ENCODE measurements at regions not wholly inside any gene's neighbourhood (a gene's known extent, or its start where the extent isn't known, plus 50 kb on each side); places are given as distances from the start of the nearest gene placed in this dataset.
"Not testable (repeated sequence)": the region's sequence is repeated elsewhere in the genome, so short reads cannot be mapped to it uniquely, and the experiment has no call there.

DNA sequence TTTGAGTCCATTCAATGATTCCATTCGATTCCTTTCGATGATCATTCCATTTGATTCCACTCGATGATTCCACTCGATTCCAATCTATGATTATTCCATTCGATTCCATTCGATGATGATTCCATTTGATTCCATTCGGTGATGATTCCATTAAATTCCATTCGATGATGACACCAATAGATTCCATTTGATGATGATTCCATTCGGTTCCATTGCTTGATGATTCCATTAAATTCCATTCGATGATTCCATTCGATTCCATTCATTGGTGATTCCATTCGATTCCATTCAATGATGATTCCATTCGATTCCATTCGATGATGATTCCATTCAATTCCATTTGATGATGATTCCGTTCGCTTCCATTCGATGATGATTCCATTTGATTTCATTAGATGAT lies 1104.1 kb downstream of the RPIA start:
- not testable (repeated sequence) for DNase-seq (ENCODE audit: low read depth)

DNA sequence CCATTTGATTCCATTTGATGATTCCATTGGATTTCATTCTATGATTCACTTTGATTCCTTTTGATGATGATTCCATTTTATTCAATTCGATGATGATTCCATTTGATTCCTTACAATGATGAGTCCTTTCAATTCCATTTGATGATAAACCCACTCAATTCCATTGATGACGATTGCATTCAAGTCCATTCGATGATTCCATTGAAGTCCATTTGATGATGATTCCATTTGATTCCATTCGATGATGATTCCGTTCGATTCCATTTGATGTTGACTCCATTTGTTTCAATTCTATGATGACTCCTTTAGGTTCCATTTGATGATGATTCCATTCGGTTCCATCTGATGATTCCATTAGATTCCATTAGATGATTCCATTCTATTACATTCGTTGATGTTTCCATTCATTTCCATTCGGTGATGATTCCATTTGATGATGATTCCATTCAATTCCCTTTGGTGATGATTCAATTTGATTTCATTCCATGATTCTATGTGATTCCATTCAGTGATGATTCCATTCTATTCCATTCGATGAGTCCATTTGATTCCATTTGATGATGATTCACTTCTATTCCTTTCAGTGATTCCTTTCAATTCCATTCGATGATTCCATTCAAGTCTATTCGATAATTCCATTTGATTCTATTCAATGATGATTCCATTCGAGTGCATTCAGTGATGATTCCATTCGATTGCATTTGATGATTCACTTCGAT lies 1106.0 kb downstream of the RPIA start:
- no peak for DNase-seq (ENCODE audit: low read depth)

DNA sequence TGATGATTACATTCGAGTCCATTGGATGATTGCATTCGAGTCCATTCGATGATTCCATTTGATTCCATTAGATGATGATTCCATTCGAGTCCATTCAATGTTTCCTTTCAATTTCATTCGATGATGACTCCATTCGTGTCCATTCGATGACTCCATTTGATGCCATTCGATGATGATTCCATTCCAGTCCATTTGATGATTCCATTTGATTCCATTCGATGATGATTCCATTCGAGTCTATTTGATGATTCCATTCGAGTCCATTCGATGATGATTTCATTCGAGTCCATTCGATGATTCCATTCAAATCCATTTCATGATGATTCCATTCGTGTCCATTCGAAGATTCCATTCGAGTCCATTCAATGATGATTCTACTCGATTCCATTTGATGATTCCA lies 1109.7 kb downstream of the RPIA start:
- not testable (repeated sequence) for DNase-seq (ENCODE audit: low read depth)

DNA sequence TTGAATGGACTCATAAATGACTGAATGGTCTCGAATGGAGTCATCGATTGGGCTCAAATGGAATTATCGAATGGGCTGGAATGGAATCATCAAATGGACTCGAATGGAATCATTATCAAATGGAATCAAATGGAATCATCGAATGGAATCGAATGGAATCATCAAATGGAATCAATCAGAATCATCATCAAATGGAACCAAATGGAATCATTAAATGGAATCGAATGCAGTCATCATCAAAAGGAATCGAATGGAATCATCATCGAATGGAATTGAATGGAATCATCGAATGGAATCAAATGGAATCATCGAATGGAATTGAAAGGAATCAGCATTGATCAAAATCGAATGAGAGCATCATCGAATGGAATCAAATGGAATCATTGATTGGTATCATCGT lies 1114.9 kb downstream of the RPIA start:
- DNase-seq (ENCODE audit: low read depth), result not testable (repeated sequence)

DNA sequence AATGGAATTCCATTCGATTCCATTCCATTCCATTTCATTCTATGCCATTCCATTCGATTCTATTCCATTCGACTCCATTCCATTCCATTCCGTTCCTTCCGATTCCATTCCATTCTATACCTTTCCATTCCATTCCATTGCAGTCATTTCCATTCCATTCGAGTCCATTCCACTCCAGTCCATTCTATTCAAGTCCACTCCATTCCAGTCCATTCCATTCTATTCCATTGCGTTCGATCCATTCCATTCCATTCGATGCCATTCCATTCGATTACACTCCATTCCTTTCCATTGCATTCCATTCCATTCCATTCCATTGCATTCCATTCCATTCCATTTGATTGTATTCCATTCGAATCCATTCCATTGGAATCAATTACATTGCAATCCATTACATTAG lies 1119.8 kb downstream of the RPIA start:
- no peak for DNase-seq (ENCODE audit: low read depth)

DNA sequence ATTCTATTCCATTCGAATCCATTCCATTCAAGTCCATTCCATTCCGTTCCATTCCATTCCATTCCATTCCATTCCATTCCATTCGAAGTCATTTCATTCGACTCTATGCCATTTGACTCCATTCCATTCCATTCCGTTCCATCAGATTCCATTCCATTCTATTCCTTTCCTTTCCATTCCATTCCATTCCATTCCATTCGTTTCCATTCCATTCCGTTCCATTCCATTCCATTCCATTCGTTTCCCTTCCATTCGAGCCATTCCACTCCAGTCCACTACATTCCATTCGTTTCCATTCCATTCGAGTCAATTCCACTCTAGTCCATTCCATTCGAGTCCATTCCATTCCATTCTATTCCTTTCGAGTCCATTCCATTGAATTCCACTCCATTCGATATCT lies 1120.4 kb downstream of the RPIA start:
- DNase-seq (ENCODE audit: low read depth), result not testable (repeated sequence)

DNA sequence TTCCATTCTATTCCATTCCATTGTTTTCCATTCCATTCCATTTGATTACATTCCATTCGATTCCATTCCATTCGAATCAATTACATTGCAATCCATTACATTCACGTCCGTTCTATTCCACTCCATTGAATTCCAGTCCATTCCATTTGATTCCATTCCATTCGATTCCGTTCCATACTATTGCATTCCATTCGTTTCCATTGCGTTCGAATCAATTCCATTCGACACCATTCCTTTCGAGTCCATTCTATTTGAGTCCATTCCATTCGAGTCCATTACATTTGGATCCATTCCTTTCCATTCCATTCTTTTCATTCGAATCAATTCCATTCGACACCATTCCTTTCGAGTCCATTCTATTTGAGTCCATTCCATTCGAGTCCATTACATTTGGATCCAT lies 1122.9 kb downstream of the RPIA start:
- not testable (repeated sequence) for DNase-seq (ENCODE audit: low read depth)

DNA sequence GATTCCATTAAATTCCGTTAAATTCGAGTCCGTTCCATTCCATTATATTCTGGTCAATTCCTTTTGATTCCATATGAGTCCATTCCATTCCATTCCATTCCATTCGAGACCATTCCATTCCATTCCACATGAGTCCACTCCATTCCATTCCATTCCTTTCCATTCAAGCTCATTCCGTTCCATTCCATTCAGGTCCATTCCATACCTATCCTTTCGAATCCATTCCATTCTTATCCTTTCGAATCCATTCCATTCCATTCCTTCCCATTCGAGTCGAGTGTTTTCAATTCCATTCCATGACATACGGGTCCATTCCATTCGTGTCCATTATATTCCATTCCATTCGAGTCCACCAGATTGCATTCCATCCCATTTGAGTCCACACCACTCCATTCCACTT lies 1127.4 kb downstream of the RPIA start:
- DNase-seq (ENCODE audit: low read depth), result no peak

DNA sequence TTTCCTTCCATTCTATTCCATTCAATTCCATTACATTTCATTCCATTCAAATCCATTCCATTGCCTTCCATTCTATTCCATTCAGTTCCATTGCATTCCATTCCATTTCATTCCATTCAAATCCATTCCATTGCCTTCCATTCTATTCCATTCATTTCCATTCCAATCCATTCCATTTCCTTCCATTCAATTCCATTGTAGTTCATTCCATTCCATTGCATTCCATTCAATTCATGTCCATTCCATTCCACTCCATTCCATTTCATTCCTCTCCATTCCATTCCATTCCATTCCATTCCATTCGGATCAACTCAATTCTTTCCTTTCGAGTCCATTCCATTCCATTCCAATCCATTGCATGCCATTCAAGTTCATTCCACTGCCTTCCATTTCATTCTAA lies 1128.3 kb downstream of the RPIA start:
- DNase-seq (ENCODE audit: low read depth), result no peak

DNA sequence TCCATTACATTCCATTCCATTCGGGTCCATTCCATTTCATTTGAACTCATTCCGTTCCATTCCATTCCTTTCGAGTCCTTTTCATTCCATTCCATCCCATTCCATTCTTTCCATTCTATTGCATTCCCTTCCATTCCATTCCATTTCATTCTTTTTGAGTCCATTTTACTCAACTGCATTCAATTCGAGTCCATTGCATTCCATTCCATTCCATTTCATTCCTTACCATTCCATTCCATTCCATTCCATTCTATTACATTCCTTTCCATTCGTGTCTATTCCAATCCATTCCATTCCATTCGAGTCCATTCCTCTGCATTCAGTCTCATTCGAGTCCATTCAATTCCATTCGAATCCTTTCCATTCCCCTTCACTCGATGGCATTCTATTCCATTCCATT lies 1128.8 kb downstream of the RPIA start:
- no peak for DNase-seq (ENCODE audit: low read depth)

DNA sequence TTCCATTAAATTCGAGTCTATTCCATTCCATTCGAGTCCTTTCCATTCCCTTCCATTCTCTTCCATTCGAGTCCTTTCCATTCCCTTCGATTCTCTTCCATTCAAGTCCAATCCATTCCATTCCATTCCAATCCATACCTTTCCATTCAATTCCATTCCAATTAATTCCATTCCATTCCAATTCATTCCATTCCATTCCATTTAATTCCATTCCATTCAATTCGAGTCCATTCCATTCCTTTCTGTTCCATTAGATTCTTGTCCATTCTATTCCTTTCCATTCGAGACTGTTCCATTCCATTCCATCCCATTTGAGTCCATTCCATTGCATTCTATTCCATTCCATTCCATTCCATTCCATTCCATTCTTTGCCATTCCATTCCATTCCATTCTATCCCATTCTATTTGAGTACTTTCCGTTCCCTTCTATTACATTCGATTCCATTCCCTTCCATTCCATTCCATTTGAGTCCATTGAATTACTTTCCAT lies 1130.0 kb downstream of the RPIA start:
- no peak for DNase-seq (ENCODE audit: low read depth)

DNA sequence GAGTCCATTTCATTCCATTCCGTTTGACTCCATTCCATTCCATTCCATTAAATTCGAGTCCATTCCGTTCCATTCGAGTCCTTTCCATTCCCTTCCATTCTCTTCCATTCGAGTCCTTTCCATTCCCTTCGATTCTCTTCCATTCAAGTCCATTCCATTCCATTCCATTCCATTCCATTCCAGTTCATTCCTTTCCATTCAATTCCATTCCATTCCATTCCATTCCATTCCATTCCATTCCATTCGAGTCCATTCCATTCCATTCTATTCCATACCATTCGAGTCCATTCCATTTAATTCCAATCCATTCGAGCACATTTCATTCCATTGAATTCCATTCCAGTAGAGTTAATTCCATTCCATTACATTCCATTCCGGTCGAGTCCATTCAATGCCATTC lies 1130.9 kb downstream of the RPIA start:
- DNase-seq (ENCODE audit: low read depth), result not testable (repeated sequence)

DNA sequence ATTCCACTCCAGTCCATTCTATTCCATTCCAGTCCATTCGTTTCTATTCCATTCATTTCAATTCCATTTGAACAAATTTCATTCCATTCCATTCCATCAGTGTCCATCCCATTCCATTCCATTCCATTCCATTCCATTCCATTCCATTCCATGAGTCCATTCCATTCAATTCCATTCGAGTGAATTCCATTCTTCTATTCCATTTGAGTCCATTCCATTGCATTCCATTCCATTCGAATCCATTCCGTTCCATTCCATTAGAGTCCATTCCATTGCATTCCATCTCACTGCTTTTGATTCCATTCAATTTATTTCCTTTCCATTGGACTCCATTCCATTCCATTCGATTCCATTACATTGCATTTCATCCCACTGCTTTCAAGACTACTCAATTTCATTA lies 1132.1 kb downstream of the RPIA start:
- no peak for DNase-seq (ENCODE audit: low read depth)

DNA sequence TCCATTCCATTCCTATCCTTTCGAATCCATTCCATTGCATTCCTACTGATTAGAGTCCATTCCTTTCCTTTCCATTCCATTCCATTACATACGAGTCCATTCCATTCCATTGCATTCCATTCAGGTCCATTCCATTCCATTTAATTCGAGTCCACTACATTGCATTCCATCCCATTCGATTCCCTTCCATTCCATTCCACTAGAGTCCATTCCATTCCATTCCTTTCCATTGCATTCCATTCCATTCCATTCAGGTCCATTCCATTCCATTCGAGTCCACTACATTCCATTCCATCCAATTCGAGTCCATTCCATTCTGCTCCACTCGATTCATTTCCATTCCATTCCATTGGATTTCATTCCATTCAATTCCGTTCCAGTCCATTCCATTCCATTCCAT lies 1133.6 kb downstream of the RPIA start:
- no peak for DNase-seq (ENCODE audit: low read depth)

DNA sequence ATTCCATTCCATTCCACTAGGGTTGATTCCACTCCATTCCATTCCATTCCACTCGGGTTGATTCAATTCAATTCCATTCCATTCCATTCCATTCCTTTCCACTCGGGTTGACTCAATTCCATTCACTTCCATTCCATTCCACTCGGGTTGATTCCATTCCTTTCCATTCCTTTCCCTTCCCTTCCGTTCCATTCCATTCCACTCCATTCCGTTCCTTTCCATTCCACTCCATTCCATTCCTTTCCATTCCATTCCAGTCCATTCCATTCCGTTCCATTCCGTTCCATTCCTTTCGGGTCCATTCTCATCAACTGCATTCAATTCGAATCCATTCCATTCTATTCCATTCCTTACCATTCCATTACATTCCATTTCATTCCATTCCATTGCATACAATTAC lies 1135.3 kb downstream of the RPIA start:
- DNase-seq (ENCODE audit: low read depth), result not testable (repeated sequence)

DNA sequence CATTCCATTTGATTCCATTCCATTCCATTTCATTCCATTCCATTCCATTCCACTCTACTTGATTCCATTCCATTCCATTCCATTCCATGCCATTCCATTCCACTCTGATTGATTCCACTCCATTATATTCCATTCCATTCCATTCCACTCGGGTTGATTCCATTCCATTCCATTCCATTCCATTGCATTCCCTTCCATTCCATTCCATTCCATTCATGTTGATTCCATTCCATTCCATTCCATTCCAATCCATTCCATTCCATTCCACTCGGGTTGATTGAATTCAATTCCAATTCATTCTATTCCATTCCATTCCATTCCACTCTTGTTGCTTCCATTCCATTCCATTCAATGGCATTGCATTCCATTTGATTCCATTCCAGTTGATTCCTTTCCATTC lies 1136.4 kb downstream of the RPIA start:
- DNase-seq (ENCODE audit: low read depth), result not testable (repeated sequence)

DNA sequence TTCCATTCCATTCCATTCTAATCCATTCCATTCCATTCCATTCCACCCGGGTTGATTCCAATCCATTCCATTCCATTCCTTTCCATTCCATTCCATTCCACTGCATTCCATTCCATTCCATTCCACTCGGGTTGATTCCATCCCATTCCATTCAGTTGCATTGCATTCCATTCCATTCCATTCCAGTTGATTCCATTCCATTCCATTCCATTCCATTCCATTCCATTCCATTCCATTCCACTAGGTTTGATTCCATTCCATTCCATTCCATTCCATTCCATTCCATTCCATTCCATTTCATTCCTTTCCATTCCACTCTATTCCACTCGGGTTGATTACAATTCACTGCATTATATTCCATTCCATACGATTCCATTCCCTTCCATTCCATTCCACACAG lies 1136.9 kb downstream of the RPIA start:
- not testable (repeated sequence) for DNase-seq (ENCODE audit: low read depth)

DNA sequence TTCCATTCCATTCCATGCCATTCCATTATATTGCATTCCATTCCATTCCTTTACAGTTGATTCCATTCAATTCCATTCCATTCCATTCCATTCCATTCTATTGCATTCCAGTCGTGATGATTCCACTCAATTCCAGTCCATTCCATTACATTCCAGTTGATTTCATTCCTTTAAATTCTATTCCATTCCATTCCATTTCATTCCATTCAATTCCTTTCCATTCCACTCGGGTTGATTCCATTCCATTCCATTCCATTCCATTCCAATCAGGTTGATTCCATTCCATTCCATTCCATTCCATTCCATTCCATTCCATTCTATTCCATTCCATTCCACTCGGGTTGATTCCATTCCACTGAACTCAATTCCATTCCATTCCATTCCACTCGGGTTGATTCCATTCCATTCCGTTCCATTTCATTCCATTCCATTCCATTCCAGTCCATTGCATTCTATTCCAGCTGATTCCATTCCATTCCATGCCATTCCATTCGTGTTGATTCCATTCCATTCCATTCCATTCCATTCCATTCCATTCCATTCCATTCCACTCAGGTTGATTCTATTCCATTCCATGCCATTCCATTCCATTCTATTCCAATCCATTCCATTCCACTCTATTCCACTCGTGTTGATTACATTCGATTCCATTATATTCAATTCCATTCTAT lies 1137.6 kb downstream of the RPIA start:
- DNase-seq (ENCODE audit: low read depth), result not testable (repeated sequence)

DNA sequence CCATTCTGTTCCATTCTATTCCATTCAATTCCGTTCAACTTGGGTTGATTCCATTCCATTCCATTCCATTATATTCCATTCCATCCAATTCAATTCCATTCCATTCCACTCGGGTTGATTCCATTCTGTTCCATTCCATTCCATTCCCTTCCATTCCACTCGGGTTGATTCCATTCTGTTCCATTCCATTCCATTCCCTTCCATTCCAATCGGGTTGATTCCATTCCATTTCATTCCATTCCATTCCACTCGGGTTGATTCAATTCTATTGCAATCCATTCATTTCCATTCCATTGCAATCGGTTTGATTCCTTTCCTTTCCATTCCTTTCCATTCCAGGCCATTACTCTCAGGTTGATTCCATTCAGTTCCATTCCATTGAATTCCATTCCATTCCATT lies 1138.4 kb downstream of the RPIA start:
- no peak for DNase-seq (ENCODE audit: low read depth)

DNA sequence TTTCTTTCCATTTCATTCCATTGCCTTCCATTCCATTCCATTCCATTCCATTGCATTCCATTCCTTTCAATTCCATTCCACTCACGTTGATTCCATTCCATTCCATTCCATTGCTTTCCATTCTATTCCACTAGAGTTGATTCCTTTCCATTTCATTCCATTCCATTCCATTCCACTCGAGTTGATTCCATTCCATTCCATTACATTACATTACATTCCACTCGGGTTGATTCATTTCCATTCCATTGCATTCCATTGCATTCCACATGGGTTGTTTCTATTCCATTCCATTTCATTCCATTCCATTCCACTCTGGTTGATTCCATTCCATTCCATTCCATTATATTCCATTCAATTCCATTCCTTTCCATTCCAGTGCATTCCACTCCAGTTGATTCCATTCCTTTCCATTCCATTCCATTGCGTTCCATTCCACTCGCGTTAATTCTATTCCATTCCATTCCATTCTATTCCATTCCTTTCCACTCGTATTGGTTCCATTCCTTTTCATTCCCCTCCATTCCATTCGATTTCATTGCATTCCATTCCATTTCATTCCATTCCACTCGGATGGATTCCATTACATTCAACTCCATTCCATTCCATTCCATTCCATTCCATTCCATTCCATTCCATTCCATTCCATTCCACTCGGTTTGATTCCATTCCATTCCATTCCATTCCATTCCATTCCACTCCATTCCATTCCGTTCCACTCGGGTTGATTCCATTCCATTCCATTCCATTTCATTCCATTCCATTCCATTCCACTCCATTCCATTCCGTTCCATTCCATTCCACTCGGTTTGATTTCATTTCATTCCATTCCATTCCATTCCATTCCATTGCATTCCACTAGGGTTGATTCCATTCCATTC lies 1139.1 kb downstream of the RPIA start:
- DNase-seq (ENCODE audit: low read depth), result not testable (repeated sequence)

DNA sequence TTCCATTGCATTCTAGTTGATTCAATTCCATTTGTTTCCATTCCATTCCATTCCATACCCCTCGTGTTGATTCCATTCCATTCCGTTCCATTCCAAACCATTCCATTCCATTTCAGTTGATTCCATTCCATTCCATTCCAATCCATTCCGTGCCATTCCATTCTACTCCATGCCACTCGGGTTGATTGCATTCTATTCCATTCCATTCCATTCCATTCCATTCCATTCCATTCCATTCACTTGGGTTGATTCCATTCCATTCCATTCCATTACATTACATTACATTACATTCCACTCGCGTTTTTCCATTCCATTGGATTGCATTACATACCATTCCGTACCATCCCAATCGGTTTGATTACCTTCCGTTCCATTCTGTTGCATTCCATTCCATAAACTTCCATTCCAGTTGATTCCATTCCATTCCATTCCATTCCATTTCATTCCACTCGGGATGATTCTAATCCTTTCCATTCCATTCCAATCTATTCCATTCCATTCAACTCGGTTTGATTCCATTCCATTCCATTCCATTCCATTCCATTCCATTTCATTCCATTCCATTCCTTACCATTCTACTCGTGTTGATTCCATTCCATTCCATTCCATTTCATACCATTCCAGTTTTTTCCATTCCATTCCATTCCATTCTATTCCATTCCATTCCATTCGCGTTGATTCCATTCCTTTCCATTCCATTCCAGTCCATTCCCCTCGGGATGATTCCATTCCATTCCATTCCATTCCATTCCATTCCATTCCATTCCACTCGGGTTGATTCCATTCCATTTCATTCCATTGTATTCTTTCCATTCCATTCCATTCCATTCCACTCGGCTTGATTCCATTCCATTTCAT lies 1140.4 kb downstream of the RPIA start:
- DNase-seq (ENCODE audit: low read depth), result no peak
